Progenitor cell of endocrine pancreas (in vitro differentiated cells): ENCODE measurements at regions not wholly inside any gene's neighbourhood (a gene's known extent, or its start where the extent isn't known, plus 50 kb on each side); places are given as distances from the start of the nearest gene placed in this dataset.

Source experiments
- DNase-seq: peaks from one replicate; pipeline ENCODE4 v3.0.0; 2021; ENCODE audit warnings: low spot score; ENCODE audit not compliant: unreplicated experiment
- H3K27ac Mint-ChIP-seq: 2 replicates; pipeline ENCODE4 v1.8.0; 2021; ENCODE audit warnings: mild to moderate bottlenecking, moderate library complexity, mixed read lengths
- H3K27me3 Mint-ChIP-seq: 2 replicates; pipeline ENCODE4 v1.8.0; 2021; ENCODE audit warnings: mixed read lengths
- H3K36me3 Mint-ChIP-seq: 2 replicates; pipeline ENCODE4 v1.8.0; 2022; ENCODE audit warnings: mixed read lengths; ENCODE audit not compliant: insufficient read depth
- H3K4me1 Mint-ChIP-seq: 2 replicates; pipeline ENCODE4 v1.8.0; 2021; ENCODE audit warnings: low read depth, mixed read lengths
- H3K4me3 Mint-ChIP-seq: 2 replicates; pipeline ENCODE4 v1.8.0; 2021; ENCODE audit warnings: low read depth, mild to moderate bottlenecking, moderate library complexity, mixed read lengths
- H3K9me3 Mint-ChIP-seq: 2 replicates; pipeline ENCODE4 v1.8.0; 2021; ENCODE audit warnings: low read depth, mixed read lengths
- TF ChIP-seq, protein P1 (sequence below): fragments of 200-600 bp; sonication (generic); IDR thresholded peaks from one replicate; pipeline ENCODE4 v1.5.0; 2021; ENCODE audit warnings: antibody characterized with exemption, mild to moderate bottlenecking; ENCODE audit not compliant: unreplicated experiment

DNA sequence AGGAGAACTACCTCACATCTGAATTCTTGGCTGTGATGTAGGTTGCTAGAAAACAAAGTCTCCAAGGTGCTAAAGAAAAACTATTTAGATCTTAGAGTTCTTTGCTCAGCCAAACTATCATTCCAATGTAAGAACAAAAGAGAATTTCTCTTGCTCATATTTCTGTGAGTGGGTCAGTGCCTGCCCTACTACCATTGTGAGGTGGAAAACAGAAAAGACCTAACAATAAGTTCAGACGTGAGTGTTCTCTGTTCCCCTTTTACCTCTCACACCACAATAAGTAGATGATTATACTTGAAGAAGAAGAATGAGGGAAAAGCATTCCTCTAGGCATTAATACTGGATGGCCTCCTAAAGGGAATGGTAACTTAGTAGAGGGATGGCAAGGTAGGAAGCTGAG is 187.4 kb upstream of the KITLG start:
- Mint-ChIP-seq H3K27me3 (no peaks in the 10 kb centered on the region), H3K36me3 (no peaks in the 10 kb centered on the region), H3K4me3 (no peak overlapping the region), H3K9me3 (no peaks in the 10 kb centered on the region), H3K4me1 (peaks cover 7% of the 10 kb centered on the region), H3K27ac (no peak overlapping the region)
- TF ChIP-seq, protein P1, sequence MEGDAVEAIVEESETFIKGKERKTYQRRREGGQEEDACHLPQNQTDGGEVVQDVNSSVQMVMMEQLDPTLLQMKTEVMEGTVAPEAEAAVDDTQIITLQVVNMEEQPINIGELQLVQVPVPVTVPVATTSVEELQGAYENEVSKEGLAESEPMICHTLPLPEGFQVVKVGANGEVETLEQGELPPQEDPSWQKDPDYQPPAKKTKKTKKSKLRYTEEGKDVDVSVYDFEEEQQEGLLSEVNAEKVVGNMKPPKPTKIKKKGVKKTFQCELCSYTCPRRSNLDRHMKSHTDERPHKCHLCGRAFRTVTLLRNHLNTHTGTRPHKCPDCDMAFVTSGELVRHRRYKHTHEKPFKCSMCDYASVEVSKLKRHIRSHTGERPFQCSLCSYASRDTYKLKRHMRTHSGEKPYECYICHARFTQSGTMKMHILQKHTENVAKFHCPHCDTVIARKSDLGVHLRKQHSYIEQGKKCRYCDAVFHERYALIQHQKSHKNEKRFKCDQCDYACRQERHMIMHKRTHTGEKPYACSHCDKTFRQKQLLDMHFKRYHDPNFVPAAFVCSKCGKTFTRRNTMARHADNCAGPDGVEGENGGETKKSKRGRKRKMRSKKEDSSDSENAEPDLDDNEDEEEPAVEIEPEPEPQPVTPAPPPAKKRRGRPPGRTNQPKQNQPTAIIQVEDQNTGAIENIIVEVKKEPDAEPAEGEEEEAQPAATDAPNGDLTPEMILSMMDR, result no peak
- no peak for DNase-seq

- no peaks in the 10 kb centered on the region for H3K27me3 Mint-ChIP-seq
- no peak overlapping the region for H3K4me3 Mint-ChIP-seq
- TF ChIP-seq, protein P1, result no peak
- no peaks in the 10 kb centered on the region for H3K36me3 Mint-ChIP-seq
- no peak overlapping the region for H3K27ac Mint-ChIP-seq
- DNase-seq, result no peak
- H3K9me3 Mint-ChIP-seq, result peaks cover 3% of the 10 kb centered on the region
- peaks cover 9% of the 10 kb centered on the region for H3K4me1 Mint-ChIP-seq
Observed at GRCh38 chr12:88764781-88765480, 184.7 kb upstream of the KITLG start.

DNA sequence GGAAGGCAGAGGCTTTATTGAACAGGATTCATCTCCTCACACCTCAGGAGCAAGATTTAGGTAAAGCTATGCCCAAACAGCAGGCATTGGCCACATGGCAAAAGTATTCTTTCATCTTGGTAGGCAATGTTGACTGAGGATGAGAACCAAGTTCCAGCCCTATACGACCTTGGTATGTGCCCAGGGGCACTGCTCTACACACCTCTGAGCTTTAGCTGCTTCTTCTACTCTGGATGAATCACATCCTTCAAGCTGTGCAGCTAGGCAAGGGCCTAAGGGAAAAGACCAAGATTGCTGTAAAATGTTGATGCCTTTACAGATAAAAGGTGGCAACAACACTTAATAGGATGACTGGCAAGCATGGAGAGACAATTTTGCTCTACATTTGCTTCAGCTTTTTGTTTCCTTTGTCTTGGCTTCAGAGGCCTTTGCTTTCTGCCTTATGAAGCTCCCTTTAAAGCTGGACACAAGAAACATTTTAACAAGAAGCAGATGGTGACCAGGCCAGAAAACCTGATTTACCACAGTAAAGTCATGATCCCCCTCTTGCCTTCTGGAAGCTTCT is 183.3 kb upstream of the KITLG start:
- Mint-ChIP-seq H3K36me3 (no peaks in the 10 kb centered on the region), H3K27ac (no peak overlapping the region), H3K4me3 (no peak overlapping the region), H3K4me1 (peaks cover 9% of the 10 kb centered on the region), H3K27me3 (no peaks in the 10 kb centered on the region), H3K9me3 (peaks cover 3% of the 10 kb centered on the region)
- no peak for DNase-seq
- TF ChIP-seq, protein P1, result no peak

DNA sequence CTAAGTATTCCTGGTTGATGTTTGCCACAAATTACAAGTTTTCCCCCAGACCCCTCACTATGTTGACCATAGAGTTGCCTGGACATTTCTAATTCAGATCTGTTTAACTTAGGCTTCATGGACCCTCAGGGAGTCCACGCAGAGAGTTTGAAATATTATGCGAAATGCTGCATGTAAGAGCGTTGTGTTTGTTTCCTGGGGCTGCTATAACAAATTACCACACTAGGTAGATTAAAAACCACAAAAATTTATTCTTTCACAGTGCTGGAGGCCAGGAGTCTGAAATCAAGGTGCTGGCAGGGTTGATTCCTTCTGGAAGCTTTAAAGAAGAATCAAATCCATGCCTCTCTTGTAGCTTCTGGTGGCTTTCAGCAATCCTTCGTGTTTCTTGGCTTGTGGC is 177.9 kb upstream of the KITLG start:
- no peak for DNase-seq
- H3K4me3 Mint-ChIP-seq, result no peak overlapping the region
- H3K9me3 Mint-ChIP-seq, result peaks cover 6% of the 10 kb centered on the region
- H3K27ac Mint-ChIP-seq, result no peak overlapping the region
- TF ChIP-seq, protein P1, result no peak
- no peaks in the 10 kb centered on the region for H3K27me3 Mint-ChIP-seq
- H3K4me1 Mint-ChIP-seq, result peaks cover 1% of the 10 kb centered on the region
- H3K36me3 Mint-ChIP-seq, result no peaks in the 10 kb centered on the region

- H3K27me3 Mint-ChIP-seq, result no peaks in the 10 kb centered on the region
- peaks cover 7% of the 10 kb centered on the region for H3K9me3 Mint-ChIP-seq
- no peak for DNase-seq
- peaks cover 3% of the 10 kb centered on the region for H3K4me1 Mint-ChIP-seq
- H3K4me3 Mint-ChIP-seq, result no peak overlapping the region
- no peak overlapping the region for H3K27ac Mint-ChIP-seq
- TF ChIP-seq, protein P1, result no peak
- H3K36me3 Mint-ChIP-seq, result no peaks in the 10 kb centered on the region
Observed at GRCh38 chr12:88756917-88757316, 176.6 kb upstream of the KITLG start.
